Gastroesophageal sphincter (tissue), 3 donors: ENCODE measurements at regions not wholly inside any gene's neighbourhood (a gene's known extent, or its start where the extent isn't known, plus 50 kb on each side); places are given as distances from the start of the nearest gene placed in this dataset.

Source experiments
- EP300 ChIP-seq: sonication (generic); formaldehyde crosslinking; IDR thresholded peaks from one replicate; pipeline ENCODE4 v1.6.1; 2017; ENCODE audit warnings: antibody characterized with exemption, mild to moderate bottlenecking
- POLR2A ChIP-seq, 2 donors: fragments of 450-650 bp; IDR thresholded peaks; one replicate each; pipeline ENCODE4 v1.6.1; 2017; ENCODE audit warnings: antibody characterized with exemption in 2 of 2, mild to moderate bottlenecking in 2 of 2, moderate library complexity in 1 of 2
- POLR2AphosphoS5 ChIP-seq: sonication (generic); formaldehyde crosslinking; IDR thresholded peaks from one replicate; pipeline ENCODE4 v1.6.1; 2017; ENCODE audit warnings: antibody characterized with exemption
- TF ChIP-seq, protein P1 (sequence below), 4 experiments: fragments of 200-600 bp in 2 of 4; fragments of 450-650 bp in 2 of 4; sonication (generic) in 1 of 4; IDR thresholded peaks; one replicate each; pipeline ENCODE4 v1.5.1; 2017 to 2019; ENCODE audit warnings: antibody characterized with exemption in 4 of 4, mild to moderate bottlenecking in 2 of 4, moderate library complexity in 2 of 4

DNA sequence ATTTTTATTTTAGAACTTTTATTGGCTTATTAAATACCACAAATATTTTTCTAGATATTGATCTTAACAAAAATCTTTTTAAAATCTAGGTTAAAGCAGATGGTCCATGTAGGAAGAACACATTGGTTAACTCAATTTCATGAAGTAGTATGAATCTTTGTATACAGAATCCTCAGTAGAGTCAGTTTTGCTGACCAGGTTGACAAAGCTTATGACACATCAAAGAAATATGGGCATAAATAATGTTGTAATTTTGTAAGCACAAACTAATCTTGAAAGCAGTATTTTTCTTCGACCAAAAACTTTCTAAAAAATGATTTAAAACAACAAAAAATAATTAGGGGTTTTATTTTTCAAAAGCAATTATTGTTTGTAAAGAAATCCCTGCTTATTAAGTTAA is 479.3 kb upstream of the PCDH10 start:
- TF ChIP-seq, protein P1, sequence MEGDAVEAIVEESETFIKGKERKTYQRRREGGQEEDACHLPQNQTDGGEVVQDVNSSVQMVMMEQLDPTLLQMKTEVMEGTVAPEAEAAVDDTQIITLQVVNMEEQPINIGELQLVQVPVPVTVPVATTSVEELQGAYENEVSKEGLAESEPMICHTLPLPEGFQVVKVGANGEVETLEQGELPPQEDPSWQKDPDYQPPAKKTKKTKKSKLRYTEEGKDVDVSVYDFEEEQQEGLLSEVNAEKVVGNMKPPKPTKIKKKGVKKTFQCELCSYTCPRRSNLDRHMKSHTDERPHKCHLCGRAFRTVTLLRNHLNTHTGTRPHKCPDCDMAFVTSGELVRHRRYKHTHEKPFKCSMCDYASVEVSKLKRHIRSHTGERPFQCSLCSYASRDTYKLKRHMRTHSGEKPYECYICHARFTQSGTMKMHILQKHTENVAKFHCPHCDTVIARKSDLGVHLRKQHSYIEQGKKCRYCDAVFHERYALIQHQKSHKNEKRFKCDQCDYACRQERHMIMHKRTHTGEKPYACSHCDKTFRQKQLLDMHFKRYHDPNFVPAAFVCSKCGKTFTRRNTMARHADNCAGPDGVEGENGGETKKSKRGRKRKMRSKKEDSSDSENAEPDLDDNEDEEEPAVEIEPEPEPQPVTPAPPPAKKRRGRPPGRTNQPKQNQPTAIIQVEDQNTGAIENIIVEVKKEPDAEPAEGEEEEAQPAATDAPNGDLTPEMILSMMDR (IDR thresholded peaks at IDR 0.05), result no peak
- no peak for TF ChIP-seq POLR2AphosphoS5
- TF ChIP-seq EP300, result no peak
- no peak for TF ChIP-seq POLR2A (IDR thresholded peaks at IDR 0.05)
